ENCODE measurements at regions not wholly inside any gene's neighbourhood (a gene's known extent, or its start where the extent isn't known, plus 50 kb on each side); places are given as distances from the start of the nearest gene placed in this dataset.

- no peak for DNase-seq (ENCODE audit: low read depth)
These were observed 94.3 kb downstream of the C17orf67 start for GRCh38 chr17:56739376-56739775.

DNA sequence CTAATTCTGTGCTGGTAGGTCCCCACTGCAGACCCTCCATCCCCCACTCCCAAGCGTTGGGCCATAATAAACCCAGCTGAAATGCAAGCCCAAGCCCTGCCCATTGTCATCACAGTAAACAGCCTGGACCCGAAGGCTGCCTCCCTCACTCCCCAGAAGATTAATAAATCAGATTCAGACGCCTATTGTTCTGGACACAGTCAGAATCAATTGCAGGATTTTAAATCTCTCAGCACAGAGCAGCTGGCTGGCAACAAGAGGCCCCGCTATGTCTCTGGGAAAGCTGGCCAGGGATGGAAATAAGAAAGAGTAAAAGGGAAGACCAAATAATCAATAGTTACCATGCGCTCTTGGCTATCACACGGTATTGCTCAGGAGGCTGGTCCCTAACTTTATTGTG lies 93.9 kb downstream of the C17orf67 start:
- no peak for DNase-seq (ENCODE audit: low read depth)

DNA sequence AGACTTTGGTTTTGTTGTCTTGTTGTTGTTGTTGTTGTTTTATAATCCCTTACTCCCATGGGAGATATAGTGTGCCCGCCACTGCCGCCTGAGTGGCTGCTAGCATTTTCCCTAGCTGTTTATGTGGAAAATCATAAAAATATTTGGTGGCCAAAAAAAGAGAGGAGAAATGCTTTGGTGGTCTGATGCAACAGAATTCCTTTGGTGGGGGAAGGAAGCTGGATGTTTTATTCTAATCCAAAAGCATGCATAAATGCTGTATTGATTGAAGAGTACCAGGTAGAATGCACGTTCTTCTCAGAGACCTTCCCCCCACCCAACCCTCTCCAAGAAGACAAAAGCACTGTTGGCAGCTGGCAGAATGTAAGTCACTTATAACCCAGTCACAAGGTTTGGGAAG lies 93.2 kb downstream of the C17orf67 start:
- DNase-seq (ENCODE audit: low read depth), result no peak
